DMS53 treated with DMSO at 0.1 percent for 48 hours (cell line): ENCODE measurements at regions not wholly inside any gene's neighbourhood (a gene's known extent, or its start where the extent isn't known, plus 50 kb on each side); places are given as distances from the start of the nearest gene placed in this dataset.
"Not testable (repeated sequence)": the region's sequence is repeated elsewhere in the genome, so short reads cannot be mapped to it uniquely, and the experiment has no call there.

Experiments
- DNase-seq: peaks from one replicate; lab custom pipeline; 2025; ENCODE audit not compliant: unreplicated experiment; lab: John Stamatoyannopoulos, UW

GRCh38 chr4:171376724-171377123 lies 436.5 kb upstream of the GALNTL6 start:
- no peak for DNase-seq

DNA sequence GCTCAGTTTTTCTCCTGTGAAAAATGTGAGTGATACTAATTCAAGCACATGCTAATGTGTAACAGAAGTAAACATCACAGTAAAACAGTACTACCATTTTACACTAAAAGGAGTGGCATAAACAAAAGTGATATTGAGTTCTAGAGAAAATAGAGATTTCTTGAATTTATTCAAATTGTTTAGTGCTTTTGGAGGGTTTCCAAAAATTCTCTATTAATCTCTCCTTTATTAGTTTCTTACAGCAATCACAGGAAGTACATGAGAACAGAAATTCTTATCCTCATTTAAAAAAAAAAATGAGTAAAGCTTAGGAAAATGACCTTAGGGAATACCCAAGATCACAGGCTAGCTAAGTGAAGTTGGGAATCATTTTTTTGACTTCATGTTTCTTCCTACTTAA lies 459.7 kb upstream of the GALNTL6 start:
- DNase-seq: no peak

GRCh38 chr4:171348090-171348489 lies 465.1 kb upstream of the GALNTL6 start:
- no peak for DNase-seq

- DNase-seq: no peak
These were observed 470.6 kb upstream of the GALNTL6 start for GRCh38 chr4:171342646-171343045.

- DNase-seq: no peak
These were observed 472.9 kb upstream of the GALNTL6 start for GRCh38 chr4:171340258-171340657.

DNA sequence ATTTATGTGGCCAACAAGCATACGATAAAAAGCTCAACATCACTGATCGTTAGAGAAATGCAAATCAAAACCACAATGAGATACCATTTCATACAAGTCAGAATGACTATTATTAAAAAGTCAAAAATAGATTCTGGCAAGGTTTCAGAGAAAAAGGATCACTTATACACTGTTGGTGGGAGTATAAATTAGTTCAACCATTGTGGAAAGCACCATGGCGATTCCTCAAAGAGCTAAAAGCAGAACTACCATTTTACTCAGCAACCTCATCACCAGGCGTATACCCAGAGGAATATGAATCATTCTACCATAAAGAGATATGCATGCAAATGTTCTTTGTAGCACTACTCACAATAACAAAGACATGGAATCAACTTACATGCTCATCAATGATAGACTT lies 478.7 kb upstream of the GALNTL6 start:
- DNase-seq: no peak

- DNase-seq: peak; percentile 55
These were observed 504.5 kb upstream of the GALNTL6 start for GRCh38 chr4:171308661-171309060.

DNA sequence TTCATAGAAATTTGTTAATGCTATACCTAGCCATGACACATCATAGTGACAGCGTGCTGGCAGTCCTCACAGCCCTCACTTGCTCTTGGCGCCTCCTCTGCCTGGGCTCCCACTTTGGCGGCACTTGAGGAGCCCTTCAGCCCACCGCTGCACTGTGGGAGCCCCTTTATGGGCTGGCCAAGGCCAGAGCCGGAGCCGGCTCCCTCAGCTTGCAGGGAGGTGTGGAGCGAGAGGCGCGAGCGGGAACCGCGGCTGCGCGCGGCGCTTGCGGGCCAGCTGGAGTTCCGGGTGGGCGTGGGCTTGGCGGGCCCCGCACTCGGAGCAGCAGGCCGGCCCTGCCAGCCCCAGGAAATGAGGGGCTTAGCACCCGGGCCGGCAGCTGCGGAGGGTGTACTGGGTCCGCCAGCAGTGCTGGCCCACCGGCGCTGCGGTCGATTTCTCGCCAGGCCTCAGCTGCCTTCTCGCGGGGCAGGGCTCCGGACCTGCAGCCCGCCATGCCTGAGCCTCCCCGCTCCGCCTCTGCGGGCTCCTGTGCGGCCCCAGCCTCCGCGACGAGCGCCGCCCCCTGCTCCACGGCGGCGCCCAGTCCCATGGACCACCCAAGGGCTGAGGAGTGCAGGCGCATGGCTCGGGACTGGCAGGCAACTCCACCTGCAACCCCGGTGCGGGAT lies 515.0 kb upstream of the GALNTL6 start:
- DNase-seq: not testable (repeated sequence)

GRCh38 chr4:171288816-171289432 lies 524.3 kb upstream of the GALNTL6 start:
- DNase-seq: no peak

DNA sequence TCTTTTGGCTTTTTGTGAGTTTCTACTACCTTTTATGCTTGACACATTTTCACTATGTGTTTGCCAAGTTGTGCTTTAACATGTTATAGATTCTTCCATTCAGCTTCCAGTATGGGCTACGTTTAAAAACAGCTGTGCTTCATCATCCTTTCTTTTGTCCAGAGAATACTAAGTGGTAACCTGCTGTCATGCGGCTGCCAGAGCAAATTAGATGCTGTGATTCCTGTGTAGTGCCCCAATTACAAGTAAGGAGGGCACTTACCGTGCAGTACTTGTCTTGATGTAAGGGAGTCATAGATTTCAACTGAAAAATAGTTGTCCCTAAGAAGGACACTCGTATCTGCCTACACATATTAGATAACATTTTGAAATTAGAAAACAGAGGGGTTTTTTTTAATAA lies 531.8 kb upstream of the GALNTL6 start:
- DNase-seq: no peak

GRCh38 chr4:171279131-171279530 lies 534.1 kb upstream of the GALNTL6 start:
- no peak for DNase-seq

GRCh38 chr4:171266671-171267070 lies 546.5 kb upstream of the GALNTL6 start:
- no peak for DNase-seq

DNA sequence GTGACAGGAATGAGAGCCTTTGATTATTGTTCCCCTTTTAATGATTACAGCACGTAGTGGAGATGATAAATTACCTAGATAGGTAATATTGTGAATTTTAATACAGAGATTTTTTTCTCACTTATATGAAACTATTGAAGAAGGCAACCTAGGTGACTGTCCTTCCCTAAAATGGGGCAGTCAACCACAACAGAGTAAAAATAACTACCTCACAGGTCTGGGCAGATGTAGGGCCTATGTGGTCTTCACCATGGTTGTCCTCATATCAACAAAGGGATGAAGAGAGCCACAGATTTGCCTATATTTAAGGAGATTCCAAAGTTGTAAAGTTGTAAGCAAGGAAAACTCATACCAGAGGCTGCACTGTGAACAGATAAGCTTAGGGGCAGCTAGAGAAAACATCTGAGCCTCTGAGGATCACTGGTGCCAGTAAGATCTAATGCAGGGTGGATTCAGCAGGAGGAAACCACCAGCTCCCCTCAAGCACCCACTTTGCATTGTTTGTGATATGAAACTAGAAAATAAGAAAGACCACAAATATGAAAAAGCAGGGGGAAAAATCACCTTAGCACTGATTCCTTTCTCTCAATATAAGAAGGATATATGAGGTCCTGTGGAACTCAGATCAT lies 547.9 kb upstream of the GALNTL6 start:
- DNase-seq: no peak

DNA sequence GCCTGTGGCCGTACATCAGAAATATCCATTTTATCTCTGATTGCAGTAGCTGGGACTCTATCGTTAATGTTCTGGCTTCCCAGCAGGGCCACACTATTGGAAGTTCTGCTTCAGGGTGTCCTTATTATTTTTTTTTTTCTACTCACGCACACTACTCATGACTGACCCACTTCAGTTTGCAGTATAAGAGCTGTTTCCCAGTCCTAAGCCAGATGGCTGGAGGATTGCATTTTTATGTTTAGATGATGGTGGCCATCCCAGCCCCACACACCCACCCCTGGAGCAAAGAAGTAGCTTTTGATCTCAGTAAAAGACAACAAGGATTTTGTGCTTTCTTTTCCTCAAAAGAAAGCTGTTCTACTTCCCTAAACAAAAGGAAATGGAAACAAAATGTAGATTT lies 557.0 kb upstream of the GALNTL6 start:
- DNase-seq: no peak

DNA sequence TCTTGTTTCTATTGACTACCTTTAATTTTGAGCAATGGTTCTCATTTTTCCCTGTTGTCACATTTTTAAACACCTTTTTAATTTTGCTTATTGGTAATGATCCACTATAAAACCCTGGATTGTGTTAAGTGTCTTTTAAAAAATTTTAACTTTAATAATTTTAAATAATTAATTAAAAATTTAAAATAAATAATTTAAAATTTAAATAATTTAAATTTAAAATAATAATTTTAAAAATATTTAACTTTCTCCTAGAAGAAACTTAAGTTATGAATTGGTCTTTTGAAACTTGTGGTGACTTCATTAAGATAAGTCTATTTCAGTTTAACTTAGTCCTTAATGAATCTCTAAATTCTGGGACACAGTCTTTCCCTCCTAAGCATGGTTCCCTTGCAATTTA lies 566.3 kb upstream of the GALNTL6 start:
- no peak for DNase-seq

- no peak for DNase-seq
These were observed 570.4 kb upstream of the GALNTL6 start for GRCh38 chr4:171242831-171243230.

GRCh38 chr4:171239196-171239595 lies 574.0 kb upstream of the GALNTL6 start:
- no peak for DNase-seq

GRCh38 chr4:171235521-171235920 lies 577.7 kb upstream of the GALNTL6 start:
- no peak for DNase-seq

- not testable (repeated sequence) for DNase-seq
These were observed 583.9 kb upstream of the GALNTL6 start for GRCh38 chr4:171229354-171229753.

GRCh38 chr4:171221181-171221580 lies 592.0 kb upstream of the GALNTL6 start:
- no peak for DNase-seq

DNA sequence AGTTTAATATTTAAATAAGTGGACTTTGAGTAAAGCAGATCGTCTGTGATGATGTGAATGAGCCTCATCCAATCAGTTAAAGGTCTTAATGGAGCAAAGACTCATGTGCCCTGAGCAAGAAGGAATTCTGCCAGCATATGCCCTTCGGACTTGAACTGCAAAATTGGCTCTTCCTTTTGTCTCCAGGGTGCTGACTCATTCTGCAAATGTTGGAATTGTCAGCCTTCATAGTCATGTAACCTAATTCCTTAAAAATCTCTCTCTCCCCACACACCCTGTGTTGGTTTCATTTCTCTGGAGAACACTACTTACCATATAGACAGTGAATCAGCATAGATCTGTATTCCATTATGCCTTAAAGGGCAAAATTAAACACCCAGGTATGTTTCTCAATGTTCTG lies 609.8 kb upstream of the GALNTL6 start:
- peak; percentile 52 for DNase-seq

- no peak for DNase-seq
These were observed 610.3 kb upstream of the GALNTL6 start for GRCh38 chr4:171202908-171203307.

GRCh38 chr4:171186700-171187099 lies 626.5 kb upstream of the GALNTL6 start:
- peak; percentile 1 for DNase-seq
